Uterus (tissue), 2 donors: ENCODE measurements at regions not wholly inside any gene's neighbourhood (a gene's known extent, or its start where the extent isn't known, plus 50 kb on each side); places are given as distances from the start of the nearest gene placed in this dataset.

ENCODE experiments used
- POLR2A ChIP-seq, 2 donors: fragments of 450-650 bp; IDR thresholded peaks; one replicate each; pipeline ENCODE4 v1.6.1; 2016; ENCODE audit warnings: antibody characterized with exemption in 2 of 2, mild to moderate bottlenecking in 1 of 2, moderate library complexity in 1 of 2
- TF ChIP-seq, protein P1 (sequence below), 4 experiments: fragments of 200-600 bp in 2 of 4; fragments of 450-650 bp in 2 of 4; sonication (generic) in 2 of 4; IDR thresholded peaks; one replicate each; pipeline ENCODE4 v1.5.1; 2016 to 2019; ENCODE audit warnings: antibody characterized with exemption in 4 of 4, mild to moderate bottlenecking in 2 of 4, moderate library complexity in 1 of 4

DNA sequence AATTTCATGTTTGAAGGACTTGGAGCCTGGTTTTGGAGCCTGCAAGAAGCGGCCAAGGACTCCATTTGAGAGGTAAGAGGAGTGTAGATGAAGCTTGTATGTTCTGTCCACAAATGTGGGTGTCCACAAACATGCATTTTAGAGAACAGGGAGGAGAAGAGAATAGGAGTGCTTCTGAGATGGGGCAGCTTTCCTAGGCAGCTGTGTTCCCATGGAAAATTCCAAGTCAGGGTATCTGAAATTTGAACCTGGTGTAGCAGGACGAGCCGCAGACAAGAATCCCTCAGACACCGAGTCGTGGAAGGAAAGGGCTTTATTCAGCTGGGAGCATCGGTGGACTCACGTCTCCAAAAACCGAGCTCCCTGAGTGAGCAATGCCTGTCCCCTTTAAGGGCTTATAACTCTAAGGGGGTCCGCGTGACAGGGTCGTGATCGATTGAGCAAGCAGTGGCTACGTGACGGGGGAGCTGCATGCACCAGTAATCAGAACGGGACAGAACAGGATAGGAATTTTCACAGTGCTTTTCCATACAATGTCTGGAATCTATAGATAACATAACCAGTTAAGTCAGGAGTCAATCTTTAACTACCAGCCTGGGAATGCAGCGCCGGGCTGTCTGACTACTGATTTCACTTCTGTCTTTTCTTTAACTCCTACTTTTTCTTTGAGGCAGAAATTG is 71.4 kb upstream of the WDR72 start:
- TF ChIP-seq, protein P1, sequence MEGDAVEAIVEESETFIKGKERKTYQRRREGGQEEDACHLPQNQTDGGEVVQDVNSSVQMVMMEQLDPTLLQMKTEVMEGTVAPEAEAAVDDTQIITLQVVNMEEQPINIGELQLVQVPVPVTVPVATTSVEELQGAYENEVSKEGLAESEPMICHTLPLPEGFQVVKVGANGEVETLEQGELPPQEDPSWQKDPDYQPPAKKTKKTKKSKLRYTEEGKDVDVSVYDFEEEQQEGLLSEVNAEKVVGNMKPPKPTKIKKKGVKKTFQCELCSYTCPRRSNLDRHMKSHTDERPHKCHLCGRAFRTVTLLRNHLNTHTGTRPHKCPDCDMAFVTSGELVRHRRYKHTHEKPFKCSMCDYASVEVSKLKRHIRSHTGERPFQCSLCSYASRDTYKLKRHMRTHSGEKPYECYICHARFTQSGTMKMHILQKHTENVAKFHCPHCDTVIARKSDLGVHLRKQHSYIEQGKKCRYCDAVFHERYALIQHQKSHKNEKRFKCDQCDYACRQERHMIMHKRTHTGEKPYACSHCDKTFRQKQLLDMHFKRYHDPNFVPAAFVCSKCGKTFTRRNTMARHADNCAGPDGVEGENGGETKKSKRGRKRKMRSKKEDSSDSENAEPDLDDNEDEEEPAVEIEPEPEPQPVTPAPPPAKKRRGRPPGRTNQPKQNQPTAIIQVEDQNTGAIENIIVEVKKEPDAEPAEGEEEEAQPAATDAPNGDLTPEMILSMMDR (IDR thresholded peaks at IDR 0.05): no peak
- TF ChIP-seq POLR2A (IDR thresholded peaks at IDR 0.05): no peak
